ENCODE measurements at regions not wholly inside any gene's neighbourhood (a gene's known extent, or its start where the extent isn't known, plus 50 kb on each side); places are given as distances from the start of the nearest gene placed in this dataset.

- no peak for DNase-seq (ENCODE audit: low read depth in 2 of 3, low spot score in 2 of 3)
These were observed 371.8 kb upstream of the ACVR2A start for GRCh38 chr2:147473075-147473474.

- DNase-seq (ENCODE audit: low read depth in 2 of 3, low spot score in 2 of 3): no peak
These were observed 373.7 kb upstream of the ACVR2A start for GRCh38 chr2:147471126-147471525.

- no peak for DNase-seq (ENCODE audit: low read depth in 2 of 3, low spot score in 2 of 3)
These were observed 375.4 kb upstream of the ACVR2A start for GRCh38 chr2:147469471-147469870.

- DNase-seq (ENCODE audit: low read depth in 2 of 3, low spot score in 2 of 3): no peak
These were observed 375.9 kb upstream of the ACVR2A start for GRCh38 chr2:147468963-147469362.

GRCh38 chr2:147468349-147468748 lies 376.5 kb upstream of the ACVR2A start:
- DNase-seq (ENCODE audit: low read depth in 2 of 3, low spot score in 2 of 3): no peak

- DNase-seq (ENCODE audit: low read depth in 2 of 3, low spot score in 2 of 3): no peak
These were observed 377.4 kb upstream of the ACVR2A start for GRCh38 chr2:147467441-147467840.

- DNase-seq (ENCODE audit: low read depth in 2 of 3, low spot score in 2 of 3): no peak
These were observed 380.0 kb upstream of the ACVR2A start for GRCh38 chr2:147464737-147465357.

- no peak for DNase-seq (ENCODE audit: low read depth in 2 of 3, low spot score in 2 of 3)
These were observed 380.8 kb upstream of the ACVR2A start for GRCh38 chr2:147463881-147464520.

GRCh38 chr2:147460155-147460554 lies 384.7 kb upstream of the ACVR2A start:
- DNase-seq (ENCODE audit: low read depth in 2 of 3, low spot score in 2 of 3): no peak

GRCh38 chr2:147456779-147457178 lies 388.1 kb upstream of the ACVR2A start:
- DNase-seq (ENCODE audit: low read depth in 2 of 3, low spot score in 2 of 3): no peak

GRCh38 chr2:147451902-147452515 lies 392.8 kb upstream of the ACVR2A start:
- no peak for DNase-seq (ENCODE audit: low read depth in 2 of 3, low spot score in 2 of 3)

- DNase-seq (ENCODE audit: low read depth in 2 of 3, low spot score in 2 of 3): no peak
These were observed 393.9 kb upstream of the ACVR2A start for GRCh38 chr2:147450661-147451510.

GRCh38 chr2:147449323-147449991 lies 395.4 kb upstream of the ACVR2A start:
- DNase-seq (ENCODE audit: low read depth in 2 of 3, low spot score in 2 of 3): no peak

GRCh38 chr2:147442816-147443215 lies 402.0 kb upstream of the ACVR2A start:
- DNase-seq (ENCODE audit: low read depth in 2 of 3, low spot score in 2 of 3): no peak

- DNase-seq (ENCODE audit: low read depth in 2 of 3, low spot score in 2 of 3): no peak
These were observed 403.6 kb upstream of the ACVR2A start for GRCh38 chr2:147441182-147441581.

- no peak for DNase-seq (ENCODE audit: low read depth in 2 of 3, low spot score in 2 of 3)
These were observed 404.1 kb upstream of the ACVR2A start for GRCh38 chr2:147440734-147441133.

- no peak for DNase-seq (ENCODE audit: low read depth in 2 of 3, low spot score in 2 of 3)
These were observed 404.8 kb upstream of the ACVR2A start for GRCh38 chr2:147439986-147440385.

GRCh38 chr2:147438882-147439281 lies 405.9 kb upstream of the ACVR2A start:
- no peak for DNase-seq (ENCODE audit: low read depth in 2 of 3, low spot score in 2 of 3)

GRCh38 chr2:147433822-147434221 lies 411.0 kb upstream of the ACVR2A start:
- DNase-seq (ENCODE audit: low read depth in 2 of 3, low spot score in 2 of 3): no peak

- DNase-seq (ENCODE audit: low read depth in 2 of 3, low spot score in 2 of 3): no peak
These were observed 414.4 kb upstream of the ACVR2A start for GRCh38 chr2:147430408-147430807.

GRCh38 chr2:147428120-147428747 lies 416.6 kb upstream of the ACVR2A start:
- DNase-seq (ENCODE audit: low read depth in 2 of 3, low spot score in 2 of 3): no peak

All from activated CD8-positive, alpha-beta memory T cell treated with anti-CD3 and anti-CD28 coated beads for 48 hours (primary cell).